ENCODE measurements at regions not wholly inside any gene's neighbourhood (a gene's known extent, or its start where the extent isn't known, plus 50 kb on each side); places are given as distances from the start of the nearest gene placed in this dataset.
"Not testable (repeated sequence)": the region's sequence is repeated elsewhere in the genome, so short reads cannot be mapped to it uniquely, and the experiment has no call there.

DNA sequence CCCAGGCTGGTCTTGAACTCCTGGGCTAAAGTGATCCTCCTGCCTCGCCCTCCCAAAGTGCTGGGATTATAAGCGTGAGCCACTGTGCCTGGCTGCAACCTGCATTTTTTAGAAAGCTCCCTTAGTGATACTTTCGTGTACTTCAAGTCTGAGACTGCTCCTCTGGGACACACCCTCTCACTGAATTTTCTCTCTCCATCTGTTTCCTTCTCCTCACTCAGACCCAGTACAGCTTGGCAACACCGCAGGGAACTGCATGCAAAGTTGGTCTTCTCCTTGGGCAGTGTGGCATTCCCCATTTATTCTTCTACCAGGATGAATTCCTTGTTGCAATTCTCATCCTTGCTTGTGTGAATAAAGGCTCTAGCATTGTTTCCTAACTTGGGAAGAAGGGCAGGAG is 175.9 kb downstream of the LPIN1 start:
- no peak for DNase-seq (ENCODE audit: low read depth in 2 of 2)

DNA sequence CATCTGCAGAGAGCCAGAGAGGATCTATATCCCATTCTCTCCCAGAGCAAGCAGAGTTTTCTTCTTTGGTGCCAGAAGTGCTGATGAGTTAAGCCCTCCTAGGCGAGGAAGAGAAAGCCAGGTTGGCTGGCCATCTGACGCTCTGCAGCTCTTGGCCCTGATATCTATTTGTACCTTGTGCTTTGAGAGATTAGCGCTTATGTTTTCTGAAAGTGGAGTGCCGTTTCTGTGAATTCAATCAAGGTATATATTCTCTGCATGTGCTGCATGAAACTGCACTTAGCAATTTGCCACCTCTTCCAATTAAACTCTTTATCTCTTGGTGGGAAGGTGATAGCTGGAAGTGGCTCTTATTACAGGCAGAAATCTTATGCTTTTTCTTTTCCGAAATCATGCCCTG is 177.5 kb downstream of the LPIN1 start:
- DNase-seq (ENCODE audit: low read depth in 2 of 2): no peak

DNA sequence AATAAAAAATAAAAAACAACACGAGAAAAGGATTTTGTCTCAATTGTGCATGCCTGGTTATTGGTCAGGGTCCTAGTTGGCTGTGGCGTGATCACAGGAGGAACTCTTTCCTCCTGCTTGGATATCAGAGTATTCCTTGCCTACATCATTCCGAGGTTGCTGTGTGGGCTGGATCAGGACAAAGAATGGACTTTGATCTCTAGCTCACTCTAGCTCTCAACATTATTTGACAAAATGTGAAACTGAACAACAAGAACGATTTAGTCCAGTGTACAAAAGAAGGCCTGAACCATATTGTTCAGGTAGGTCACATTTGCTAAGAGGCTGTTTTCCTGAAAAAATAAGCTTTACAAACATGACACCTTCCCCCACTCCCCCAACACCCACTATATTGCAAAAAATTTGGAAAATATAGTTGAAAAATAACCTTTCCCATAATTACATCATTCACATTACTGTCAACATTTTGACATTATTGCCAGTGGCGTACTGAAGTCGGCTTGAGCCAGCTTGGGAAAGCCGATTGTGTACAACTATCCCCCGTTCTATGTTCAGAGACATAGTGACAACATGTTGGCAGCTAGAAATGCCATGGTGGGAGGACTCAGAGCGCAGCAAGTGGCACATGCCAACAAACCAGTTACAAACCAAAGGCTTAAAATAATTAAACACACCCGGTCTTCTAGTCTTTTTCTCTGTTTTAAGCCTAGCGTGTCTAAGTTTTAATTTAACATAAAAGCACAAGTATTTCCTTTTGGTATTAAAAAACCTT is 179.0 kb downstream of the LPIN1 start:
- DNase-seq (ENCODE audit: low read depth in 2 of 2): no peak

DNA sequence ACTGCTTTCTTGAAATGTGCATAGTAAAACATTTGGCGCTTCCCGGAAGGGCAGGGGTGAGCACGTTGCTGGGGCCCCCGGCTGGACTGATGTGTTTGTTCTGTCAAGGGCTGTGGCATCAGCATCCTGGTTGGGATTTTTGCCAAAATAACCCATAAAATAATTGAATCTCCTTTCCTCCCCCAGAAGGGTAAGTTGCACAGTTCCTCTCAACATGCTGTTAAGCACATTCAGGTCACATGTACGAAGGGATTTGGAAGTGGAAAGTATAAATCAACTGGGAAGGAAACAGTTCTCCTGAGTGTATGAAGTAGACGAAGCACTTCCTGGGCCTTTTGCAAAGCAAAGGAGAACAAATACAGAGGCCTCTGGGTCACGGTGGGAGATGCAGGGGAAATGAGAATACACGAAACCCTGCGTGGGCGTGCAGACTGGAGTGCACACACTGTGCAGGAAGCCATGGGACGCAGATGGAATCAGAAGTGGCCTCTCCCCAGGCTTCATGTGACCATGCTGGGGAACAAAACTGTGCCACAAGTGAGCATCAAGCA is 183.9 kb downstream of the LPIN1 start:
- DNase-seq (ENCODE audit: low read depth in 2 of 2): no peak

DNA sequence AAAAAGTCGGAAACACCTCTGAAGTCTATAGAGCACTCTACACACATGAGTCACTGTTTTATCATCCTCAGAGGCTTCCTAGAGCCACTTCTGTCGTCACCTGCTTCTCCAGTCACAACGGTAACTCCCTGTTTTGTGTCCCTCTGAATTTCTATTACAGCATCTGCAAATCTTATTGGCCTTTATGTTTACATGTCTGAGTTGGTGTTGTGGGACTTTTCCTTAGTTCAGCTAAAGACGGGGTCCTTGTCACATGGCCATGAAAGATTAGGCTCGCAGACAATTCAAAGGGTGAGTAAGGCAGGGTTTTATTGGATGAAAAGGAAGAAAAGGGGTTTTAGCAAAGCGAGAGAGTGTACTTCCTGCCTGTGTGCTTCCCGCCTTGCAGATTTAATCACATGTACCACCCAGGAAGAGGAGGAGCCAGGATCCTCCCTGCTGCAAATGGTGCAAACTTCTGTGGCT is 185.6 kb downstream of the LPIN1 start:
- no peak for DNase-seq (ENCODE audit: low read depth in 2 of 2)

DNA sequence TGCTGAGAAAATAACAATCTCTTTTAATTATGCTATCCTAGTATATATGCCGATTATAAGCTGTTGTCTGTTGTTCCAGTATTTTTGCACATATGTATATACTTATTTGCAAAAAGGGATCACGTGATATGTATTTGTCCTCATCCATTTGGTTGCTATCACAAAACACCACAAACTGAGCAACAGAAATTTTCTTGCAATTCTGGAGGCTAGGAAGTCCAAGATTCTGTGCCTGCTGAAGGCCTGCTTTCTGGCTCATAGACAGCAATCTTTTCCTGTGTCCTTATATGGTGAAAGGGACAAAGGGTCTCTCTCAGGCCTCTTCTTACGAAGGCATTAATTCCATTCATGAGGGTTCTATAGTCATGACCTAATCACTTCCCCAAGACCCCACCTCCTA is 186.5 kb downstream of the LPIN1 start:
- no peak for DNase-seq (ENCODE audit: low read depth in 2 of 2)

DNA sequence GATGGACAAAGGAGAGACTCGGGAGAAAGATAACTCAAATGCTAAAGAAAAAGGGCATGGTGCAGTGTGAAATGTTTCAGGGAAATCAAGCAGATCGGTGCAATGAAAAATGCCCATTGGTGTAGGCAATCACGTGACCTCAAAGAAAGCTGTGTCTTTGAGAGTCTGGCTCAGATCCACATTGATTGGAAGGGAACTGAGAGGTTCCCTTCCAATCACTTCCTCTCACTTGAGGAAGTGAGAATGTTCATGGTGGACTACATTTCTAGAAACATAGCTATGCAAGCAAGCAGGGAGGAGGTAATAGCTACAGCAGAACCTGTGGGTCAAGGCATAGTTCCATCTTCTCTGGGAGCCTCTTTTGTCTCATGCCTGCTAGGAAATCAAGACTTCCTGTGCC is 187.4 kb downstream of the LPIN1 start:
- DNase-seq (ENCODE audit: low read depth in 2 of 2): no peak

DNA sequence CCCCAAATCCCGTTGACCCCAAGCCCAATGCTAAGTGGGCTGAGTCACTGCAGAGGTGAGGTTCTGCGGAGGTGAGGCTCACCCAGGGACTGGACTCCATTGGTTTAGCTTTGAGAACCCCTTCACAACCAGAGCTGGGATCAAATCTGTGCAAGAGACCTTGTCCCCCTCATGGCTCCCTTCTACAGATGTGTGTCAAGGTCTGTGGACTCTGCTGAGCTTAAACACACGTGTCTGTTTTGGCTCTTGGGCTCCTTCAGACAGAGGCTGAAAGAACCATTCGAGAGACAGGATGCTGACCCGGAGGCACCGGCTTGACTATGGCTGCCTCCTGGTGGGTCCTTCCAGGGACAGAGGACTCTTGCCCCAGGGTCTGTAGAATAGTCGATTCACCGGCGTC is 190.3 kb downstream of the LPIN1 start:
- no peak for DNase-seq (ENCODE audit: low read depth in 2 of 2)

DNA sequence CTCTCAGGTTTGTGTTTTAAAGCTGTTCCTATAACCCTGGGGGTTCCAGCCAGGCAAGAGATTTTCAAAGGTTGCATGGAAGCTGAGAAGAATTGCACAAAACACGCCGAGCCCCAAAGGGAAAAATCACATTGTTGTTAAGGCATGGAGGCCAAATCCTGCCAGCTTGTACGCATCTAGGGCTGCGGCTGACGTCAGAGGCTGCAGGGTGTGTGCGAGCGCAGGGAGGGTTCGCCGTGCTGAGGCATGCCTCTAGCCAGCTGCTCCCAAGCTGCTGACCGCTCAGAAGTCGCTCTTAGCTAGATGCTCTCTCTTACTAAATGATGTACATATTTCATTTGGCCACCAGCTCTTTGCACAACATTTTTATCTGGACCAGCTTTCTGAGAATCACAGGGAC is 191.8 kb downstream of the LPIN1 start:
- DNase-seq (ENCODE audit: low read depth in 2 of 2): no peak

DNA sequence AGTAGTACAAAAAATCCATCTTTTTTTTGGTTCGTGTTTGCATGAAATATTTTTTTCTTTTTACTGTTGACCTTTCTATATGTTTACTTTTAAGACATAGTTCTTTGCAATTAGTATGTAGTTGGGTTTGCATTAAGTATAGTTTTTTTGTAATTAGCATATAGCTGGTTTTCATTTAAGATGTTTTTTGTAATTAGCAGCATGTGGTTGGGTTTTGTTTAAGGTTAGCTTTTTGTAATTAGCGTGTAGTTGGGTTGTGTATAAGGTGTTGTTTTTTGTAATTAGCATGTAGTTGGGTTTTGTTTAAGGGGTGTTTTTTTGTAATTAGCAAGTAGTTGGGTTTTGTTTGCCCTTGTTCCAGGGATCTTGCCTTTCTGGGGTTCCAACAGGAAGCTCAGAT is 193.1 kb downstream of the LPIN1 start:
- no peak for DNase-seq (ENCODE audit: low read depth in 2 of 2)

DNA sequence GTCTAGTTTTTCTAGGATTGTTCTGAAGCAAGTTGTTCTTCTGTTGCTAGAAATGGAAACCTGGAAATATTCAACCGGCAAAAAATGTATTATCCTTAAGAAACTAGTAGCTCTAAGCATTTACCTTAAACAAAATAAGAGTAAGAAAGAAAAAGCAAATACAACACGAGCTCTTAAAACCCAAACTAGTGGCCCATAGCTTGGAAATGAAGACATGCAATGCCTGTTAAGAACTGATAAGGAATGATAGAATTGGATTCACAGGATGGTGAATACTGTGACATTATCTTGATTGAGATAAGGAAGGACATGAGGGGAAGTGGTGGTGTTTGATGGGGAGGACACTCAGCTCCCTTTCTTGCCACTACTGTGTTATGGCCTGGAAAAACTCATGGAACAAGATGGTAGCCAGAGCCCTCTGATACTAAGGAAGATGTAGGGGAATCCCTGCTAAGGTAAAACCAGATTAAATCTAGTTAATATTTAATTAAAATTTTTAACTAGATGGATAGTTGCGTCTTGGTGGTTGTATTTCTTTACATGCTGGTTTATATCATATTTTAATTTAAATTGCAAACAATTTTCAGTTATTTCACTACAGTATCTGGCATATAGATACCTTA is 193.8 kb downstream of the LPIN1 start:
- DNase-seq (ENCODE audit: low read depth in 2 of 2): no peak

DNA sequence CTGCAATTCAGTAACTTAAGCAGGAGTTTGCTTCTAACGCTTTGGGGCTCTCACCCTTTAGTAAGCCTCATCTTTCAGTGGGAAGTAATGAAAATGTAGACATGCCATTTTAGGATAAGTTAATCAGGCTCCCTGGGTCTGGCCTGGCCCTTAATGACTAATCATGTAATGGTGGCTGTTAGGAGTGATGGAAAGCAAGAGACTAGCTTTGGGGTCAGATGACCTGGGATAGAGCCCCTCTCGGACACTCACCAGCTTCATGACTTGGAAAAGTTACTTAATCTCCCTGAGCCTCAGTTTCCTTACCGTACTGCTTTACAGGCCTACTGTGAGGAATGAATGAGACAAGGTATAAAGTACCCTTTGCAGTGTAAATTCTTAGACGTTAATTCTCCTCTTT is 194.4 kb downstream of the LPIN1 start:
- no peak for DNase-seq (ENCODE audit: low read depth in 2 of 2)

DNA sequence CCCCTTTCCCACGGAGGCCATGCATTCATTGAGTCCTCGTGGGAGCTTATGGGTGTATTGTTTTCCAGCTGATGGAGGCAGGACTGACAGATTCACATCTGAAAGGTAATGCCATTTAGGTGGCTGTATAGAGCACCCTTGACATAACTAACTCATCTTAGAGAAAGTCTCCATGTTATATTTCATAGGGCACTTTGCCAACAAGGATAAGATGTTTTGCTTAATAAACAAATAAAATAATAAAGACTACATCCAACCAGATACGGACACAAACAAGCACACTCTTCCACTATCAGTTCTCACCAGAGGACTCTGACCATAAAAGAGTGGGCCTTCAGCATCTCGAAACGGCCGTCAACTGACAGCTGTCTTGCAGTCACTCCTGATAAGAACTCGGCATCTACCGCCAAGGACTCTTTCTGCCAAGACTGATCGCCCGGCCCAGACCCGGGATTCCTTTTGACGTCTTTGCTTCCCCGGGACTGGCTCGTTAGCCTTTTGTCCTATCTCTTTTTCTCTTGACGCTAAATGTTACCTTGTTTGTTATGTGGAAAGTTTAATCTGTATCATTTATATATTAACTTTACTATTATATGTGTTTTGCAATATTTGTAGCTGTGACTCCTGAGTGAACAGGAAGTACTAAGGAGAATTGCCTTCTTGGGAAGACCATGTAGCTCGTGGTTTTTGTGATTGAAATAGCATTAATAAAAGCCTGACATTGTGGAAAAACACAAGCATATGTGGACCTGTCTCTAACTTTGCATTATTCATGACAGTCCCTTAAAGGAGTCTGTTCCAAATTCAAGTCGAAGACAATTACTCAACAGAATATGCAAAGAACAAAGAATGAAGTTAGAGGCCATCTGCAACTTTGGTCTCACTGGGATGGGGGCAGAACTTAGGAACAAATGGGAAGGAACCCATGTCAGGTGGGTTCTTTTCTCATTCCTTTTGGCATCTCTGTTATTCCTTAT is 195.1 kb downstream of the LPIN1 start:
- DNase-seq (ENCODE audit: low read depth in 2 of 2): no peak

DNA sequence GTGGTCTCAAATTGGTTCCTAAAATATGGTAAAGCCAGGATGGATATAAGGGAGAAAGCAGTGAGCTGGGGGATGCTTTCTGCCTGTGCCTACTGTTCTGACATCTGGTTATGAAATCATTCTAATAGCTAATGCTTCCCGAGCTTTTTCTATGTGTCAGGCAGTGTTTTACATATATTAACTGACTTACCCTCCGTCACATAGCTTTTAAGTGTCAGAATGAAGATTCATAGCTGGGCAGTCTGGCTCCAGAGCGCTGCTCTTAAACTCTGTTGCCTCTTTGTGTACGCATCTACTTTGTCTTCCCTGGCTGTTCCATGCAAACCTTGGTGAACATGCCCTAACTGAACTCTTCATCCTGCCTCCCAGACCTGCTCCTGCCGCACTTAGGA is 195.7 kb downstream of the LPIN1 start:
- no peak for DNase-seq (ENCODE audit: low read depth in 2 of 2)

DNA sequence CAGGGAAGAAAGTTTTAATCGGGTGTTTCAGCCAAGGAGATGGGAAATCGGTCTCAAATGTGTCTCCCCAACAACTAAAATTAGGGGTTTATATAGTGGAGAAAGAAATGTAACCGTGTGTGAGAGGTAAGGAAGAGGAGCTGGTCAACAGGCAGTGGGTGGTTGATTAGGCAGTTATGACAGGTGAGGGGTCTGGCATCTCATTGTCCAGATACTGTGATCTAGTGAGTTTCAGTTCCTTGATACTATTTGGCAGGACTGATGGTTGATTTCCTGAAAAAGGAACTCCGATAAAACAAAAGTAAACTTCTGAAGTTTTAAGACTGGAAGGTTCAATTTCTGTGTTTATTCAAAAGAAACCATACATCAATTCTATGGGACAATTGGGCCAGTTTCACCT is 197.9 kb downstream of the LPIN1 start:
- no peak for DNase-seq (ENCODE audit: low read depth in 2 of 2)

DNA sequence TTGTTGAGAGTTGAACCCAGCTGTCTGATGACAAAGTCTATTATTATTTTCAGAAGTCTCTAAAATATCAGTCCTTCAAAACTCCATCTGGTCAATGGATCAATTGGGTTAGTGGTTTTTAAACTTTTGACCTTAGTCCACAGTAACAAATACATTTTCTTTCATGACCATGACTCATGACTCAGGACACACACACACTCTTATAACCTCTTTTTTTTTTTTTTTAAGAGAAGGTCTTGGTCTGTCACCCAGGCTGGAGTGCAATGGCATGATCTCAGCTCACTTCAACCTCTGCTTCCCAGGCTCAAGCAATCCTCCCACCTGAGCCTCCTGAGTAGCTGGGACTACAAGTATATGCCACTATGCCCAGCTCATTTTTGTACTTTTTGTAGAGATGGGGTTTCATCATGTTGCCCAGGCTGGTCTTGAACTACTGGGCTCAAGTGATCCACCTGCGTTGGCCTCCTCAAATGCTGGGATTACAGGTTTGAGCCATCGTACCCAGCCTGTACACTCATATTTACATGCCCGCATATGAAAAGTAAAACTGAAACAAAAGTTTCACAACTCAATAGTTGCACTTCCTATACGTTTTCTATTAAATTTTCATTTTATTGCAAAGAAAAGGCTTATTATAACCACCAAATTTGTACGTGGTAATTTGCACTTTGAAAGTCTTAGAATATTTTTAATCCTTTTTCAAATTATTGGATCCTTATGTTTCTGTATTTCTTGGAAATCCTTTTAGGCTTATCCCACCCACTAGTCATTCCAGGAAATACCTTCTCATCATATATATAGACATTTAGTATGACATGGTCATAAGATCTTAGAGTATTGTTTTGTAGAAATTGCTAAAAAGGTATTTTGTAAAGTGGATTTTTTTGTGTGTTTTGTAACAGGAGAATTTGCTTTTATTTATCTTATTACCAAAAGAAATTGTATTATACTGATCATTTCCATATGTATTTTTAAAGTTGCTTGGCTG is 199.0 kb downstream of the LPIN1 start:
- DNase-seq (ENCODE audit: low read depth in 2 of 2): no peak

DNA sequence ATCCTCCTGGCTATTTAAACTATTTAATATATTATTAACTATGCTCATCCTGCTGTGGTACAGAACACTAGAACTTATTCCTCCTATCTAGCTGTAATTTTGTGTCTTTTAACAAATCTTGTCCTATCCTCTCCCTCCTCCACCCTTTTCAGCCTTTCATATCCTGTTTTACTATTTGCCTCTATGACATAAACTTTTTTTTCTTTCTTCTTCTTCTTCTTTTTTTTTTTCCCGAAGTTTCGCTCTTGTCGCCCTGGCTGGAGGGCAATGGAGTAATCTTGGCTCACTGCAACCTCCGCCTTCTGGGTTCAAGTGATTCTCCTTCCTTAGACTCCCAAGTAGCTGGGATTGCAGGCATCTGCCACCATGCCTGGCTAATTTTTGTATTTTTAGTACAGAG is 201.5 kb downstream of the LPIN1 start:
- DNase-seq (ENCODE audit: low read depth in 2 of 2): no peak

DNA sequence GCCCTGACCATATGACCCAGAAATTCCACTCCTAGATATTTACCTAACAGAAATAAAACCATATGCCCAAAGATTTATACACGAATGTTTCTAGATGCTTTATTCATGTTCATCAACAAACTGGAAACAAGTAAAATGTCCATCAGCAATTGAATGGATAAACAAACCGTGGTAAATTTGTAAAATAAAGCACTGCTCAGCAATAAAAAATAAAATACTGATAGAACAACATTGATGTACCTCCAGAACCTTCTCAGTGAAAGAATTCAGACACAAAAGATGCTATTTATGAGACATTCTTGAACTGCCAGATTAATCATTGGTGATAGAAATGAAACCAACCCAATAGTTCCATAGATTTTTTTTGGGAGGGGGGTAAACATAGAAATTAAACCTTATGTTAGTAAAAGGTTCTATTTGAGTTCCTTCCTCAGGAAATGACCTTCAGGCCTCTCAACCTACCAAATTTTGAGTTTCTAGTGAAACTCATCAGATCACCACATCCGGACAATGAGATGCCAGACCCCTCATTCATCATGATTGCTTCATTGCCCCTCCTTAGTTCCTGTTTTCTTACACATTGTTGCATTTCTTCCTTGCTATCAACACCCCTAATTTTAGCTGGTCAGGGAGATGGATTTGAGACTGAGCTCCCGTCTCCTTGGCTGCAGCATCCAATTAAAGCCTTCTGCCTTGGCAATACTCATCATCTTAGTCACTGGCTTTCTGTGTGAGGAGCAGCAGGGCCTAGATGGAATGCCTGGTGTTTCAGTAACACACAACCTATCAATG is 203.5 kb downstream of the LPIN1 start:
- DNase-seq (ENCODE audit: low read depth in 2 of 2): no peak

DNA sequence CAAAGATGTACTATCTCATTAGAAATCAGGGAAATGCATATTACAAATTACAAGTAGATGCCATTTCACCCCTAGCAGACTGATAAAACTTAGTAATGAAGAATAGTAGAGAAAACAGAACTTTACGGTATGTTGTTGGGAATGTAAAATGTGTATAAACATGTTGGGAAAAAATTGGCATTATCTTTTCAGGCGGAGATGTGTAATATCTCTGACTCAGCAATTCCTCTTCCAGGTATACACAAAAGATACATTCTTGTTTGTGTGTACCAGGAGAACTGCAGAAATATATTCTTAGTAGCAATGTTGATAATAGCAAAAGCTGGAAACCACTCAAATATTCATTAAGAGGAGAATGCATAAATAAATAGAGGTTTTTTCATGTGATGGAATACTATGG is 204.5 kb downstream of the LPIN1 start:
- no peak for DNase-seq (ENCODE audit: low read depth in 2 of 2)

DNA sequence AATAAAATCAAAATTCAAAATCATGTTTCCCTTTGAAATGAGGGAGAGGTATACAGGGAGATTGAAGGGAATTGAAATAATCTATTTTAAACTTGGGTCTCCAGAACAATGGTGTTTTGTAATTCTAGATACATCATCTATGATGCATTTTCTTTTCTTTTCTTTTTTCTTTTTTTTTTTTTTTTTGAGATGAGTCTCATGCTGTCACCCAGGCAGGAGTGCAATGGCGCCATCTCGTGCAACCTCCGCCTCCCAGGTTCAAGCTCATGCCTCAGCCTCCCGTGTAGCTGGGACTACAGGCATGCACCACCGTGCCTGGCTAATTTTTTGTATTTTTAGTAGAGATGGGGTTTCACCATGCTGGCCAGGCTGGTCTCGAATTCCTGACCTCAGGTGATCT is 205.1 kb downstream of the LPIN1 start:
- DNase-seq (ENCODE audit: low read depth in 2 of 2): not testable (repeated sequence)
